ENCODE measurements at regions not wholly inside any gene's neighbourhood (a gene's known extent, or its start where the extent isn't known, plus 50 kb on each side); places are given as distances from the start of the nearest gene placed in this dataset.
"Not testable (repeated sequence)": the region's sequence is repeated elsewhere in the genome, so short reads cannot be mapped to it uniquely, and the experiment has no call there.

GRCh38 chr18:40292985-40293710 is 1661.9 kb upstream of the PIK3C3 start:
- WGBS, 2 donors = 29 to 38% methylated on average over 3 of the region's 3 CpGs
- Histone ChIP-seq H3K9me3 (no peaks in the 10 kb centered on the region), H3K4me3 (no peak overlapping the region), H3K27ac (no peak overlapping the region), H3K27me3 (no peaks in the 10 kb centered on the region), H3K4me1 (no peaks in the 10 kb centered on the region), H3K36me3 (no peaks in the 10 kb centered on the region)
- TF ChIP-seq, protein P1, sequence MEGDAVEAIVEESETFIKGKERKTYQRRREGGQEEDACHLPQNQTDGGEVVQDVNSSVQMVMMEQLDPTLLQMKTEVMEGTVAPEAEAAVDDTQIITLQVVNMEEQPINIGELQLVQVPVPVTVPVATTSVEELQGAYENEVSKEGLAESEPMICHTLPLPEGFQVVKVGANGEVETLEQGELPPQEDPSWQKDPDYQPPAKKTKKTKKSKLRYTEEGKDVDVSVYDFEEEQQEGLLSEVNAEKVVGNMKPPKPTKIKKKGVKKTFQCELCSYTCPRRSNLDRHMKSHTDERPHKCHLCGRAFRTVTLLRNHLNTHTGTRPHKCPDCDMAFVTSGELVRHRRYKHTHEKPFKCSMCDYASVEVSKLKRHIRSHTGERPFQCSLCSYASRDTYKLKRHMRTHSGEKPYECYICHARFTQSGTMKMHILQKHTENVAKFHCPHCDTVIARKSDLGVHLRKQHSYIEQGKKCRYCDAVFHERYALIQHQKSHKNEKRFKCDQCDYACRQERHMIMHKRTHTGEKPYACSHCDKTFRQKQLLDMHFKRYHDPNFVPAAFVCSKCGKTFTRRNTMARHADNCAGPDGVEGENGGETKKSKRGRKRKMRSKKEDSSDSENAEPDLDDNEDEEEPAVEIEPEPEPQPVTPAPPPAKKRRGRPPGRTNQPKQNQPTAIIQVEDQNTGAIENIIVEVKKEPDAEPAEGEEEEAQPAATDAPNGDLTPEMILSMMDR (IDR thresholded peaks at IDR 0.05) = peak in 1 of 6 experiments; percentile 10
- no peak for TF ChIP-seq POLR2AphosphoS5 (IDR thresholded peaks at IDR 0.05)
- ATAC-seq (ENCODE audit: low FRiP score in 2 of 2) (no peak), DNase-seq (no peak)

GRCh38 chr18:40283560-40283959 is 1671.5 kb upstream of the PIK3C3 start:
- TF ChIP-seq, protein P1 (IDR thresholded peaks at IDR 0.05) = no peak
- no peak for TF ChIP-seq EP300 (IDR thresholded peaks at IDR 0.05)
- no peak for TF ChIP-seq POLR2A (IDR thresholded peaks at IDR 0.05)
- TF ChIP-seq POLR2AphosphoS5 (IDR thresholded peaks at IDR 0.05) = no peak
- ATAC-seq (ENCODE audit: low FRiP score in 2 of 2) (no peak), DNase-seq (no peak)
- Histone ChIP-seq H3K27me3 (no peaks in the 10 kb centered on the region), H3K36me3 (no peaks in the 10 kb centered on the region), H3K4me1 (no peaks in the 10 kb centered on the region), H3K9me3 (no peaks in the 10 kb centered on the region), H3K4me3 (no peak overlapping the region), H3K27ac (no peak overlapping the region)
- WGBS, 2 donors = 90 to 95% methylated on average over 2 of the region's 2 CpGs

- H3K9me3 ChIP-seq; H3K4me3 ChIP-seq; H3K36me3 ChIP-seq; H3K27me3 ChIP-seq; ATAC-seq (ENCODE audit: low FRiP score in 2 of 2); H3K27ac ChIP-seq; H3K4me1 ChIP-seq: not testable (repeated sequence)
- WGBS, 2 donors = 94 to 95% methylated on average over 17 of the region's 17 CpGs
- DNase-seq = peak in 1 of 2 donors; percentile 47
Measured at GRCh38 chr18:40281356-40281755, 1673.7 kb upstream of the PIK3C3 start.

- Histone ChIP-seq H3K9me3 (no peaks in the 10 kb centered on the region), H3K4me1 (no peaks in the 10 kb centered on the region), H3K36me3 (no peaks in the 10 kb centered on the region), H3K4me3 (no peak overlapping the region), H3K27me3 (no peaks in the 10 kb centered on the region), H3K27ac (no peak overlapping the region)
- TF ChIP-seq POLR2A (IDR thresholded peaks at IDR 0.05) (no peak), EP300 (IDR thresholded peaks at IDR 0.05) (no peak), POLR2AphosphoS5 (IDR thresholded peaks at IDR 0.05) (no peak)
- TF ChIP-seq, protein P1 (IDR thresholded peaks at IDR 0.05) = no peak
- DNase-seq (no peak), ATAC-seq (ENCODE audit: low FRiP score in 2 of 2) (no peak)
Measured at GRCh38 chr18:40274618-40275196, 1680.3 kb upstream of the PIK3C3 start.

DNA sequence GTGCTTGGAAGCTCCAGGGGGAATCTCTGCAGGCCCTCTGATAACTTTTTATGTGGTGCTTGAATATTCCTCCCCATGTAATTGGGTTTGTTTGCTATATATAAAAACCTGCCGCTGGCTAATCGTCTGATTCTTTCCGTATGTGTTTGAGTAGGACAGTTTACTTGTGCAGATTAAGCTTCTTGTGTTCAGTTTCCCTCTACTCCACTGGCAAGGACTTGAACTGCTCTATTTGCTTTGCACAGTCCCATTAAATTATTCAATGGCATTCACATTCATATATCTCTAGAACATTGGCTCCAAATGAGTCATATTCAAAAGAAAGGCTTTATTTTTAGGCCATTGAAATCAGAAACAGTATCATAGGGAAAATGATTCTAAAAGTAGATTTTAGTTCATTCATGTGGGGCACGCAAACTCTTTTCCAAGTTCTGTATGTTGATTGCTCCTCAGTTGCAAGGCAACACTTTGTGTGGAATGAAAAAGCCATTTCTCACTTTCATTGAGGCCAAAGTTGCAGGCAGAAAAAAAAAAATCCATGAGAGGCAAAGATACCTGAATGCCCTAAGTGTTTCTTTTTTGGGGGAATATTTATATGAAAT is 1682.3 kb upstream of the PIK3C3 start:
- no peak for ATAC-seq (ENCODE audit: low FRiP score in 2 of 2)
- WGBS, 2 donors = 52 to 65% methylated on average over 4 of the region's 4 CpGs
- Histone ChIP-seq H3K27ac (no peak overlapping the region), H3K27me3 (no peaks in the 10 kb centered on the region), H3K36me3 (no peaks in the 10 kb centered on the region), H3K9me3 (no peaks in the 10 kb centered on the region), H3K4me1 (no peaks in the 10 kb centered on the region), H3K4me3 (no peak overlapping the region)
- TF ChIP-seq POLR2A (IDR thresholded peaks at IDR 0.05) (no peak), EP300 (IDR thresholded peaks at IDR 0.05) (no peak), POLR2AphosphoS5 (IDR thresholded peaks at IDR 0.05) (no peak)
- TF ChIP-seq, protein P1 (IDR thresholded peaks at IDR 0.05) = no peak
- no peak for DNase-seq
